ENCODE measurements at regions not wholly inside any gene's neighbourhood (a gene's known extent, or its start where the extent isn't known, plus 50 kb on each side); places are given as distances from the start of the nearest gene placed in this dataset.

DNA sequence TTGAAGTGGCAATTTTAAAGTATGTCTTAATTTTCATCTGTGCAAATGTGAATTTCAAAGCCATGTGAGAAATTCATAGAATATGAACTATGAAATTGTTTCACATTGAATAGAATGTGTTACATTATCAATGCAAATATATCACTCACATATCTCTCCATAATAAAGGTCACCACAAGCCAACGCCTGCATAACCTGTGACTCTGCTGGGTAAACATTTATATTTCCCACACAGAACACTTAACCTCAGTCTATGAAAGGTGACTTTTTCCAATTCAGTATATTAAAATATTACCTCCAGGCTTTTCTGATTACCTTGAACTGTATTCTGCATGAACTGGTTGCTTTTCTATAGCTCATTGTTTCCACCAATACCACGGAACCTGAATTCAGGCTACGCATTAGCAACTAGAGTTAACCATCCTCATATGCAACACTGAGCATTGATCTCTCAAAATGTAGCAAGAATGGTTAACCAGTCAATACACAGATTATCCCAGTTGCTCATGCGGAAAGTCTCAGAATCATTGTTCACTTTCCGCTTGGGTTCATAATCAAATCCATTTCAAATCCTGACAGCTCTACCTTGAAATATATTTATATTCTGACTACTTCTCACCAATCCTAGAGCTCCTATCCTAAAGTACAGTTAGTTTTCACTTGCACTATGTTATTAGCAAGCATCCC, 126.6 kb upstream of the TYRP1 start:
- TF ChIP-seq, protein P1, sequence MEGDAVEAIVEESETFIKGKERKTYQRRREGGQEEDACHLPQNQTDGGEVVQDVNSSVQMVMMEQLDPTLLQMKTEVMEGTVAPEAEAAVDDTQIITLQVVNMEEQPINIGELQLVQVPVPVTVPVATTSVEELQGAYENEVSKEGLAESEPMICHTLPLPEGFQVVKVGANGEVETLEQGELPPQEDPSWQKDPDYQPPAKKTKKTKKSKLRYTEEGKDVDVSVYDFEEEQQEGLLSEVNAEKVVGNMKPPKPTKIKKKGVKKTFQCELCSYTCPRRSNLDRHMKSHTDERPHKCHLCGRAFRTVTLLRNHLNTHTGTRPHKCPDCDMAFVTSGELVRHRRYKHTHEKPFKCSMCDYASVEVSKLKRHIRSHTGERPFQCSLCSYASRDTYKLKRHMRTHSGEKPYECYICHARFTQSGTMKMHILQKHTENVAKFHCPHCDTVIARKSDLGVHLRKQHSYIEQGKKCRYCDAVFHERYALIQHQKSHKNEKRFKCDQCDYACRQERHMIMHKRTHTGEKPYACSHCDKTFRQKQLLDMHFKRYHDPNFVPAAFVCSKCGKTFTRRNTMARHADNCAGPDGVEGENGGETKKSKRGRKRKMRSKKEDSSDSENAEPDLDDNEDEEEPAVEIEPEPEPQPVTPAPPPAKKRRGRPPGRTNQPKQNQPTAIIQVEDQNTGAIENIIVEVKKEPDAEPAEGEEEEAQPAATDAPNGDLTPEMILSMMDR (IDR thresholded peaks at IDR 0.05) = no peak
- WGBS, 2 donors = 31 to 35% methylated on average over 5 of the region's 5 CpGs
- Histone ChIP-seq H3K27me3 (no peaks in the 10 kb centered on the region), H3K9me3 (no peaks in the 10 kb centered on the region), H3K4me3 (no peak overlapping the region), H3K4me1 (peaks cover 0 to 9% (median 0%) of the 10 kb centered on the region in 3 donors), H3K27ac (peak overlapping the region in 1 of 4 donors; percentile 2), H3K36me3 (no peaks in the 10 kb centered on the region)
- peak in 1 of 6 donors; percentile 6 for DNase-seq
- intact Hi-C loops (cut with DNase I) = no loop called here
- no peak for FAIRE-seq
- ATAC-seq = peak; percentile 79 to 95 (median 86)

DNA sequence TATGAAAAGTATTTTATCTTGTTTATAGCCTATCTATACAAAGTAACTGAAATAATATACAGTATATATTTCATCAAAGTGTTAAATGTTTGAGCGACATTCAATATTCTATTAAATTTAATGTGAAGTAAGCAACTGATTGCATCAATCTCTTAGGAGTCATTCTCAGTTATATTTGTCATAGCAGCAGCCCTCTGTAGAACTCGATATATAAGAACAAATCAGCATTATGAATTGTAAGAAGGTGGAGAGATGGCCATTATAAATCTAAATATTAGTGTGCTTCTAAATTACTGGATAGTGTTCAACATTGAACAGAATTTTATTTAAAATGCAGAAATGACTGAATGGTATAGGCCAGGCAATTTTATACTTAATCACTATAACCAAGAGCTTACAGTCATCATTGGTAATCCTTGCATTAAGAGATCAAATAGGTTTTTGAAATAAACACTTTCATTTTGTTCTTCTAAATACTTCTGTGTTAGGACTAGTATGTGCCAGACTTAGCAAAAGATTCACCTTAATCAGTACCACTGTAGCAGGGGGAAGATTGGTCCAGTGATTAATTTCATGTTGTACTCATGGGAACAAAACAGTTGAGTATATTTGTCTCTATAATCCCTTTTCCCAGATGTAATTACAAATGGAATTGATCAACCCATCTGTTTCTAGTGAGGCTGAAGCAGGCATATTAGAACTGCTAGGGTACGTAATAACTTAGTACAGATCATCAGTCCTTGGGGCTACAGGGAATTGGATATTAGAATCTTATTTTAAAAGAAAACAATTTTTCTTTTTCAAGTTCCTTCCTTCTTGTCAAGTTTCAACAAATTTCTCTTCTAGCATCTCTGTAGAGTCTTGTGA, 108.3 kb upstream of the TYRP1 start:
- Histone ChIP-seq H3K27me3 (no peaks in the 10 kb centered on the region), H3K36me3 (no peaks in the 10 kb centered on the region), H3K4me1 (no peaks in the 10 kb centered on the region), H3K9me3 (no peaks in the 10 kb centered on the region), H3K4me3 (no peak overlapping the region), H3K27ac (no peak overlapping the region)
- FAIRE-seq (no peak), DNase-seq (no peak), ATAC-seq (no peak)
- TF ChIP-seq, protein P1 (IDR thresholded peaks at IDR 0.05) = no peak
- WGBS, 2 donors = 93 to 97% methylated on average over 3 of the region's 3 CpGs
- intact Hi-C loops (cut with DNase I) = no loop called here

DNA sequence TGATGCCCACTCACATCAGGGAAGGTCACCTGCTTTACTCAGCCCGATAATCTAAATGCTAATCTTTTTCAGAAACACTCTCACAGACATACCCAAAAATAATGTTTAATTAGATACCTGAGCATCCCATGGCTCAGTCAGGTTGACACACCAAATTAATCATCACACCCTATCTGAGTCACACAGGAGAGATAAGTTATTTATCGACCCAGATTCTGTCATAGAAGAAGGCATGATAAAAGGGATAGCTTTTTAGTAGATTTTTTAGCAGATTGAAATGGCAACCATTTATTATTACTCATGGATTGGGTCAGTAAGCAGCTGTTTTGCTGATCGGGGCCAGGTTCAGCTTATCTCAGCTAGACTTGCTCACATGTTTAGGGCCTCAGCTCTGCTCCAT, 97.8 kb upstream of the TYRP1 start:
- Histone ChIP-seq H3K36me3 (no peaks in the 10 kb centered on the region), H3K27ac (no peak overlapping the region), H3K4me3 (no peak overlapping the region), H3K9me3 (no peaks in the 10 kb centered on the region), H3K4me1 (no peaks in the 10 kb centered on the region), H3K27me3 (no peaks in the 10 kb centered on the region)
- DNase-seq = no peak
- TF ChIP-seq, protein P1 (IDR thresholded peaks at IDR 0.05) = no peak
- ATAC-seq = no peak
- intact Hi-C loops (cut with DNase I) = no loop called here
- 82 to 85% methylated on average over 3 of the region's 3 CpGs for WGBS, 2 donors
- FAIRE-seq = no peak

DNA sequence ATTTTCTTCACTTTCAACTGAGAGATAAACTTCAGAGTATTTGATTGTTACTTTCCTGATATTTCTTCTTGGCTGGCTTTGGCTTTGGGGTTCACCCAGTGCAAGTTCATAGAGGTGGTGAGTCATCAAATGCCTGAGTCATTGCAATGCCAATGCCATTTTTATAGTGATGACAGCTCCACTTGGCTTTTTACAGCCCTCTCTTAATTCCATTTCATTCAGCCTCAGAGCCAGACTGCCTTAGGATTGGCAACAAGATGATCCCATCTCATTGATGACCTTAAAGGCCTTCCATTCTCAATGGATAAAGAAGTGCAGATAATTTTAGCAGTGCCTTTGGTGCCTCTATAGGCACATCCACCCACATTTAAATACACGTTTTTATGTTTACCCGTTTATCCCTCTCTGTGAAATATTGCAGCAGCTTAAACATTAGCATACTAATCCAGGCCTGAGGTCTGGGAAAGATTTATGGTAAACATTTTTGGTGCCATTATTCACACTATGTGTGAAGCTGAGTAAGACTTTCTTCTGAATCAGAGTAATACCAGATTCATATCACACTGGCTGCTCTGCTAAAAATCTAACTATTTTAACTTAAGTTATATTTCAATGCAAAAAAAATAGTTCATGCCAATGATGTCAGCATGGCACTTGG, 88.9 kb upstream of the TYRP1 start:
- FAIRE-seq (no peak), DNase-seq (peak in 1 of 6 donors; percentile 7), ATAC-seq (peak in 2 of 4 donors; percentile 23 to 36)
- Histone ChIP-seq H3K4me3 (no peak overlapping the region), H3K4me1 (no peaks in the 10 kb centered on the region), H3K27me3 (no peaks in the 10 kb centered on the region), H3K9me3 (no peaks in the 10 kb centered on the region), H3K36me3 (no peaks in the 10 kb centered on the region), H3K27ac (no peak overlapping the region)
- TF ChIP-seq, protein P1 (IDR thresholded peaks at IDR 0.05) = no peak
- 67 to 73% methylated on average over 2 of the region's 2 CpGs for WGBS, 2 donors
- intact Hi-C loops (cut with DNase I) = no loop called here

All from pancreas (tissue), 10 donors.